Fibroblast of skin of right biceps (primary cell): ENCODE measurements at regions not wholly inside any gene's neighbourhood (a gene's known extent, or its start where the extent isn't known, plus 50 kb on each side); places are given as distances from the start of the nearest gene placed in this dataset.

Source experiments
- DNase-seq: peaks from one replicate; pipeline ENCODE4 v3.0.0-alpha.2; 2013

- DNase-seq = peak; percentile 63
These were observed 159.9 kb downstream of the PCDH7 start for GRCh38 chr4:30879855-30880598.

- DNase-seq = no peak
These were observed 161.8 kb downstream of the PCDH7 start for GRCh38 chr4:30881985-30882384.

DNA sequence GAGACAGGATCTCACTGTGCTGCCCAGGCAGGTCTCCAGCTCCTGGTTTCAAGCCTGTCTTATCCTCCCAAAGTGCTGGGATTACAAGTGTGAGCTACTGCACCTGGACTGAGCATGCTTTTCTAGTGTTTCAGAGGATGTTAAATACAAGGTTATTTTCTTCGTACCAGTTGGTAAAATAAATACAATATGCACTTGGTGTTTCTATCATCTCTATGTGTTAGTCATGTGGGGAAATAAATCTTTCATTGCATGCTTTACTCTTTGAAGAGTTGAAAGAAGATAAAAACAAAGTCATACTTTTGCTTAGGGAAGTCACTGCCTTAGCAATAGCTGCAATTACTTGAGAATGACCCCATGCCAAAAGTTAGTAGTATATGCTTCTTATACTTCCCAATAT, 162.3 kb downstream of the PCDH7 start:
- DNase-seq = no peak

GRCh38 chr4:30882995-30883675, 163.0 kb downstream of the PCDH7 start:
- DNase-seq = no peak

- DNase-seq = no peak
These were observed 181.6 kb downstream of the PCDH7 start for GRCh38 chr4:30901461-30902451.

GRCh38 chr4:30903502-30904214, 183.5 kb downstream of the PCDH7 start:
- peak; percentile 52 for DNase-seq

DNA sequence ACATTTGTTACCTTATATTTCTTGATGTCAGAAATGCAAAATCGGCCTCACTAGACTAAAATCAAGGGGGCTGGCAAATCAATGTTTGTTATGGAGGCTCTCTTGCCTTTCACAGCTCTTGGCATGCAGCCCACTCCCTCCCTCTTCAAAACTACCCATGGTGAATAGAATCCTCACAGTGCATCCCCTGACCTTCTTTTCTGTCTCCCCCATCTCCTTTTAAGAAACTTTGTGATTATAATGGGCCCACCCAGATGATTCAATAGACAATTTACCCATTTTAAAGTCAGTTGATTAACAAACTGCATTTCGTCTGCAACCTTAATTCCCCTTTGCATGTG, 184.0 kb downstream of the PCDH7 start:
- no peak for DNase-seq

- no peak for DNase-seq
These were observed 184.4 kb downstream of the PCDH7 start for GRCh38 chr4:30904588-30904987.

DNA sequence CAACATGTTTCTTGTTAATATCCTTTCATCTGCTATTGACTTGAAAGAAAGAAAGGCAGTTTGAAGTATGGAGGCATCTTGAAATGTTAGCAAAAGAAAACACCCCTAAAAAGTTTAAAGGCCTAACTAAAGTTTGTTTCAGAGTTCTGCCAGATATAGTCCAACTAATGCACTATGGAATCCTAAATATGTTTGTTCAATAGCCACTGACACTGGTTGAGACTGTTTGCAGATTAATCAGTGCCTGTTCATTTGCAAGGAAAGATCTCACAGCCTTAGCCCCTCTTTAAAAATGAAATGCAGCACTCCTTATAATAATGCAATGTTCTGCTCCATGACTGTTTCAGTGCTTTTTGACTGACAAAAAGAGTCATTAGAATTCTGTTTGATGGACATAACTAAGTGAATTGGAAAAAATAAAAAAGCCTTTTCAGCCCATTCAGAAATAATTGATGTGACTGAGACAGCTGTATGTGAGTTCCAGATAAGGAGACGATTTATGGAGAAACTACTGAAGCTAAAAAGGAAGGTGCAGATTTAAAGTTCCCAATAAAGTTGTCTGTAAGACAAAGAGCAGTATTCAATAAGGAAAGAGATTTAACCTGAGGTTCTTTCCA, 192.0 kb downstream of the PCDH7 start:
- peak; percentile 40 for DNase-seq

GRCh38 chr4:30916337-30917274, 196.4 kb downstream of the PCDH7 start:
- DNase-seq = no peak

DNA sequence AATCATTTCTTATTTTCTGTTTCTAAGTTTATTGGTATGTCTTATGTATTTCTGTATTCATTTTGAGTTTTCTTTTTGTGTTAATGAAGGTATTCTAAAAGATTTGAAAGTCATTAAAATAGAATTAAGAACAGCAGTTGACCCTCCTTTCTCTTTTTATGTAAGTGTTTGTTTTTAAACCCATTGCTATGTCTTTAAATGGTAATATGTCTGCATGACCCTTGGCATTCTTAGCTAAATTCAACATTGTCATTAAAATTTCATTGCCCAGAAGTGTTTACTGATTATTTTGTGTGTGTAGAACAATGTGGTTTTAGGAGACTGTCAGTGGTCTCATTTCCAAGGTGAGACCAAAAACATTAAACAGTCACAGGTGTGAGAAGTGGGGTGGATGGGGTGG, 197.8 kb downstream of the PCDH7 start:
- DNase-seq = no peak

GRCh38 chr4:30919458-30919857, 199.3 kb downstream of the PCDH7 start:
- DNase-seq = no peak

- DNase-seq = no peak
These were observed 199.9 kb downstream of the PCDH7 start for GRCh38 chr4:30920043-30920442.

- no peak for DNase-seq
These were observed 202.5 kb downstream of the PCDH7 start for GRCh38 chr4:30922625-30923024.

DNA sequence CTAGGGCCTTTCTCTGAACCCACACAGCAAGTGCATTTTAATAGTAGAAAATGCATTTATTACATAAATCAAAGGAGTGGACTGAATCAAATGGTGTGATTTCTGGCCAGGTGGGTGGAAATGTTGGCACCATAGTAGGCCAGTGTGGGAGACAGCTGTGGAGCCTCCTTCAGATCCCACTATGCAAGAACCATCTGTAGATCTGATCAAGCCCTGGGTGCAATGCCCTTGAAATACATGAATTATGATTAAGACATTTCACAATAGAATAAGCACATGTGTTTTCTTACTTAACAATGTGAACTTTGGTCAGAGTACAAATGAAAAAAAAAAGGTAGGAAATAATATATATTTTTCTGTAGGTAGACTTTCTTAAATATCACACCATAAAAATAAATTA, 204.3 kb downstream of the PCDH7 start:
- DNase-seq = no peak

- no peak for DNase-seq
These were observed 209.5 kb downstream of the PCDH7 start for GRCh38 chr4:30929649-30930048.

- no peak for DNase-seq
These were observed 210.1 kb downstream of the PCDH7 start for GRCh38 chr4:30930276-30930675.

- no peak for DNase-seq
These were observed 212.4 kb downstream of the PCDH7 start for GRCh38 chr4:30932581-30932980.

DNA sequence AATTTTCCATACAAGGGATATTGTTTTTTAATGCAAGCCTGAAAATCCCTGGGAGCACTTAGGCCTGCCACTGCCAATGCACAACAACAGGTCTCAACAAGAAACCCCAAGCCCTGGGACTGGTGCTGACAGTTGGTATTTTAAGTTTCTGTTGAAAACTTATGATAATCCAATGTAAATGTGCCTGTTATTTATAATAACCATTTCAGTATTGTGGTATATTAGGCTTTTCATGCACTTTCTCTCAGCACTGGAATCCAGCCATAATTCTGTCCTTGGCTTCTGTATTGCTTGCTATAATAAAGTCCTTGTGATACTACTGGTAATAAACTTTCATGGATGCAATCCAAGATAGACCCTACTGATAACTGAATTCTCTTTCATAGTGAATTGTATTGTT, 218.9 kb downstream of the PCDH7 start:
- DNase-seq = no peak

DNA sequence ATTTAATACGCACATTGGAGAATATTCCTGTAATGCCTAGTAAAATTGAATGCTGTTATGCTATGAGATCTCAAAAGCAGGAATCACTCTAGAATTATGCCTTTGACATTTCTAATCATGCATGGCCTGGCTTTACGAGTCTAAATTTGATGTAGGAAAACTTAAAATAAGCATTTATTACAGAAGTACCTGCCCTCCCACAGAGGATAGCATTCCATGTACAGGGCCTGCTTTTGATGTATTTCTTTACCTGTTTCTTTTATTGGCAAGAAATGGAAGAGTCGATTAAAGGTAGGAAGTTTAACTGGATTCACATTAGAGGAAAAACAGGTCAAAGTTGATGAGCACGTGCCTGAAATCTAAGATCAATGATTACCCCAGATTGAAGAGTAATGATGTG, 219.5 kb downstream of the PCDH7 start:
- DNase-seq = no peak

DNA sequence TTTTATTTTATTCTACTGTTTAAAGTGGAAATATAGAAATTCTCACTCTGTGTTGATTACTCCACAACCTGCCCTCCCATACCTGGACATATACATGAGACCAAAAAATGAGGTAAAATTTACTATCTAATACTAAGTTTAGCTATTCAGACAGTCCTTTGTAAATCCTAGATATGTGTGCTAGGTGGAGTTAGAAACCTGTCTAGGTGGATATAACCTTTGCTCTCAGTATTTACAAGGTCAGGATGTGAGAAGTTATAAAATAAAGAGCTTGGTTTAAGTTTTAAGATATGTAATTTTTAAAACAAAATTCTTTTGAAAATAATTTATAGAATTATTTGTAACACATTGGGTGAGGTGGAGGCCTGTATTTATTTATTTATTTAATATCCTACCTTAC, 221.5 kb downstream of the PCDH7 start:
- no peak for DNase-seq
